ENCODE measurements at regions not wholly inside any gene's neighbourhood (a gene's known extent, or its start where the extent isn't known, plus 50 kb on each side); places are given as distances from the start of the nearest gene placed in this dataset.
A peak's percentile ranks its signal among the peaks of the same experiment; 100 is the strongest.
"Not testable (repeated sequence)": the region's sequence is repeated elsewhere in the genome, so short reads cannot be mapped to it uniquely, and the experiment has no call there.

GRCh38 chr5:107771926-107772325 lies 101.2 kb upstream of the EFNA5 start:
- DNase-seq: no peak

- no peak for DNase-seq
These were observed 99.3 kb upstream of the EFNA5 start for GRCh38 chr5:107770051-107770450.

GRCh38 chr5:107769519-107769918 lies 98.8 kb upstream of the EFNA5 start:
- DNase-seq: no peak

- DNase-seq: no peak
These were observed 96.2 kb upstream of the EFNA5 start for GRCh38 chr5:107766972-107767371.

GRCh38 chr5:107766439-107766838 lies 95.7 kb upstream of the EFNA5 start:
- no peak for DNase-seq

- no peak for DNase-seq
These were observed 95.0 kb upstream of the EFNA5 start for GRCh38 chr5:107765805-107766063.

GRCh38 chr5:107764976-107765804 lies 94.5 kb upstream of the EFNA5 start:
- no peak for DNase-seq

- DNase-seq: no peak
These were observed 93.5 kb upstream of the EFNA5 start for GRCh38 chr5:107764282-107764681.

- no peak for DNase-seq
These were observed 82.7 kb upstream of the EFNA5 start for GRCh38 chr5:107753427-107753826.

- DNase-seq: no peak
These were observed 73.9 kb upstream of the EFNA5 start for GRCh38 chr5:107744418-107745330.

GRCh38 chr5:107743373-107744000 lies 72.8 kb upstream of the EFNA5 start:
- no peak for DNase-seq

GRCh38 chr5:107739661-107740060 lies 68.9 kb upstream of the EFNA5 start:
- no peak for DNase-seq

GRCh38 chr5:107736638-107737037 lies 65.9 kb upstream of the EFNA5 start:
- no peak for DNase-seq

- not testable (repeated sequence) for DNase-seq
These were observed 65.4 kb upstream of the EFNA5 start for GRCh38 chr5:107736089-107736488.

- DNase-seq: no peak
These were observed 64.8 kb upstream of the EFNA5 start for GRCh38 chr5:107735558-107735957.

GRCh38 chr5:107726896-107727295 lies 56.2 kb upstream of the EFNA5 start:
- no peak for DNase-seq

GRCh38 chr5:107724642-107725041 lies 53.9 kb upstream of the EFNA5 start:
- DNase-seq: peak; percentile 0

- not testable (repeated sequence) for DNase-seq
These were observed 50.5 kb upstream of the EFNA5 start for GRCh38 chr5:107721241-107721640.
